ENCODE measurements at regions not wholly inside any gene's neighbourhood (a gene's known extent, or its start where the extent isn't known, plus 50 kb on each side); places are given as distances from the start of the nearest gene placed in this dataset.

DNA sequence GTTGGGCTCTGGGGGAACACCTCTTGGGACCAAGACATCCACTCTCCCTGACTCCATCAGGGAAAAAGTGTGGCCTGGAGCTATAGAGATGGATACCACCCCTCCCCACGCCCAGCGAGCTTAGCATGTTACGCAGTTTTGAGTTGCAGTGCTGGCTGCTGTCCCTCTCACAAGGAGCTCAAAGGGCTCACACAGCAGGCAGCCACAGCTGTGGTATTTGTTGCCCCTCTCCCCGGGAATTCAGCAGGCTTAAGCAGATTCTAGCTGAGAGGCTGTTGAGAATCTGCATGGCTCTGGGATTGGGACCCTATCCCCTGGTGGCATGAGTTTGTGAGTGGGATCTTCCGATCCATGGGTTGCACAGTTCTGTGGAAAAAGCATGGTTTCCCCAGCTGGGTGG, 673.1 kb upstream of the FSHR start:
- DNase-seq (ENCODE audit: low read depth, low spot score) (no peak), ATAC-seq (no peak)
- no peaks in the 10 kb centered on the region for H3K4me1 ChIP-seq (ENCODE audit: control insufficient read depth, insufficient read depth, low read length)
- no peak overlapping the region for H3K4me3 ChIP-seq (ENCODE audit: low read depth in 2 of 2, low read length in 2 of 2)
- in situ Hi-C loops (cut with HindIII; ENCODE audit: low pct_unique_long_range_greater_than_20kb, low sequenced_read_pairs) (no loop called here), intact Hi-C loops (cut with micrococcal nuclease; ENCODE audit: unreplicated experiment) (no loop called here)
- ChIA-PET POLR2A (no interaction called here), CTCF (no interaction called here)
- no peaks in the 10 kb centered on the region for H3K36me3 ChIP-seq (ENCODE audit: control insufficient read depth, insufficient read depth, low read length)
- H3K27me3 ChIP-seq (ENCODE audit: control insufficient read depth, insufficient read depth, low read length), result no peaks in the 10 kb centered on the region
- H3K27ac ChIP-seq (ENCODE audit: low read length), result no peak overlapping the region
- H3K9me3 ChIP-seq (ENCODE audit: control insufficient read depth, insufficient read depth, low read depth, low read length), result no peaks in the 10 kb centered on the region
- TF ChIP-seq TCF7L2 (IDR thresholded peaks at IDR 0.05; ENCODE audit: low read depth, low read length) (no peak), SIN3A (IDR thresholded peaks at IDR 0.05; ENCODE audit: borderline replicate concordance, insufficient read depth, low read depth, low read length) (no peak)
- TF ChIP-seq, protein P1, sequence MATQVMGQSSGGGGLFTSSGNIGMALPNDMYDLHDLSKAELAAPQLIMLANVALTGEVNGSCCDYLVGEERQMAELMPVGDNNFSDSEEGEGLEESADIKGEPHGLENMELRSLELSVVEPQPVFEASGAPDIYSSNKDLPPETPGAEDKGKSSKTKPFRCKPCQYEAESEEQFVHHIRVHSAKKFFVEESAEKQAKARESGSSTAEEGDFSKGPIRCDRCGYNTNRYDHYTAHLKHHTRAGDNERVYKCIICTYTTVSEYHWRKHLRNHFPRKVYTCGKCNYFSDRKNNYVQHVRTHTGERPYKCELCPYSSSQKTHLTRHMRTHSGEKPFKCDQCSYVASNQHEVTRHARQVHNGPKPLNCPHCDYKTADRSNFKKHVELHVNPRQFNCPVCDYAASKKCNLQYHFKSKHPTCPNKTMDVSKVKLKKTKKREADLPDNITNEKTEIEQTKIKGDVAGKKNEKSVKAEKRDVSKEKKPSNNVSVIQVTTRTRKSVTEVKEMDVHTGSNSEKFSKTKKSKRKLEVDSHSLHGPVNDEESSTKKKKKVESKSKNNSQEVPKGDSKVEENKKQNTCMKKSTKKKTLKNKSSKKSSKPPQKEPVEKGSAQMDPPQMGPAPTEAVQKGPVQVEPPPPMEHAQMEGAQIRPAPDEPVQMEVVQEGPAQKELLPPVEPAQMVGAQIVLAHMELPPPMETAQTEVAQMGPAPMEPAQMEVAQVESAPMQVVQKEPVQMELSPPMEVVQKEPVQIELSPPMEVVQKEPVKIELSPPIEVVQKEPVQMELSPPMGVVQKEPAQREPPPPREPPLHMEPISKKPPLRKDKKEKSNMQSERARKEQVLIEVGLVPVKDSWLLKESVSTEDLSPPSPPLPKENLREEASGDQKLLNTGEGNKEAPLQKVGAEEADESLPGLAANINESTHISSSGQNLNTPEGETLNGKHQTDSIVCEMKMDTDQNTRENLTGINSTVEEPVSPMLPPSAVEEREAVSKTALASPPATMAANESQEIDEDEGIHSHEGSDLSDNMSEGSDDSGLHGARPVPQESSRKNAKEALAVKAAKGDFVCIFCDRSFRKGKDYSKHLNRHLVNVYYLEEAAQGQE (IDR thresholded peaks at IDR 0.05; ENCODE audit: insufficient read depth in 1 of 2, low read depth in 2 of 2, low read length in 1 of 2), result no peak
- BruUV-seq (replicated peaks), result no TSS peak

DNA sequence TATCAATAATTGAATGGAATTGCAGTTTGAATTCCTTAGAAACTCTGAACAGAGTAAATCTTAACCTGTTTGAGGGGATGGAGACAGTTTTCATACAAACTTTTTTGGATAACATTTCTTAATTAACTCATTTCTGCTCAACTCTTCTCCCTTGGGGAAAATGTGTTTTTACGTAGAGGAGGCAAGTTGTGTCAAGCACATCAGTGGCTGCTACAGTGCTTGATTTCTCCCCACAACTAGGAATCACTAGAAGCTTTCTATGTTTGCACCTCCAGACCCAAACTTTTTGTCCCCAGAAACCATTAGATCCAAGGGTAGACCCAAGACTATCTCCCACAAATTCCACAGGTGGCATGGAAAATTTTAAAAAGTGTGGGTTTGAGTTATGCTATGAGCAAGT, 658.9 kb upstream of the FSHR start:
- TF ChIP-seq POLR2AphosphoS5 (IDR thresholded peaks at IDR 0.05; ENCODE audit: low read depth, low read length), result no peak
- TF ChIP-seq, protein P1 (IDR thresholded peaks at IDR 0.05; ENCODE audit: insufficient read depth in 1 of 2, low read depth in 2 of 2, low read length in 1 of 2), result no peak
- no peak for TF ChIP-seq SIN3A (IDR thresholded peaks at IDR 0.05; ENCODE audit: borderline replicate concordance, insufficient read depth, low read depth, low read length)
- TF ChIP-seq TCF7L2 (IDR thresholded peaks at IDR 0.05; ENCODE audit: low read depth, low read length), result no peak
- TF ChIP-seq, protein P2, sequence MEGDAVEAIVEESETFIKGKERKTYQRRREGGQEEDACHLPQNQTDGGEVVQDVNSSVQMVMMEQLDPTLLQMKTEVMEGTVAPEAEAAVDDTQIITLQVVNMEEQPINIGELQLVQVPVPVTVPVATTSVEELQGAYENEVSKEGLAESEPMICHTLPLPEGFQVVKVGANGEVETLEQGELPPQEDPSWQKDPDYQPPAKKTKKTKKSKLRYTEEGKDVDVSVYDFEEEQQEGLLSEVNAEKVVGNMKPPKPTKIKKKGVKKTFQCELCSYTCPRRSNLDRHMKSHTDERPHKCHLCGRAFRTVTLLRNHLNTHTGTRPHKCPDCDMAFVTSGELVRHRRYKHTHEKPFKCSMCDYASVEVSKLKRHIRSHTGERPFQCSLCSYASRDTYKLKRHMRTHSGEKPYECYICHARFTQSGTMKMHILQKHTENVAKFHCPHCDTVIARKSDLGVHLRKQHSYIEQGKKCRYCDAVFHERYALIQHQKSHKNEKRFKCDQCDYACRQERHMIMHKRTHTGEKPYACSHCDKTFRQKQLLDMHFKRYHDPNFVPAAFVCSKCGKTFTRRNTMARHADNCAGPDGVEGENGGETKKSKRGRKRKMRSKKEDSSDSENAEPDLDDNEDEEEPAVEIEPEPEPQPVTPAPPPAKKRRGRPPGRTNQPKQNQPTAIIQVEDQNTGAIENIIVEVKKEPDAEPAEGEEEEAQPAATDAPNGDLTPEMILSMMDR (IDR thresholded peaks at IDR 0.05), result no peak
- in situ Hi-C loops (cut with HindIII; ENCODE audit: low pct_unique_long_range_greater_than_20kb, low sequenced_read_pairs), result no loop called here
- no peak overlapping the region for H3K27ac ChIP-seq (ENCODE audit: low read length)
- ATAC-seq (no peak), DNase-seq (ENCODE audit: low read depth, low spot score) (no peak)
- no peaks in the 10 kb centered on the region for H3K27me3 ChIP-seq (ENCODE audit: control insufficient read depth, insufficient read depth, low read length)
- ChIA-PET POLR2A (no interaction called here), CTCF (no interaction called here)
- no peaks in the 10 kb centered on the region for H3K36me3 ChIP-seq (ENCODE audit: control insufficient read depth, insufficient read depth, low read length)
- intact Hi-C loops (cut with micrococcal nuclease; ENCODE audit: unreplicated experiment), result no loop called here
- no TSS peak for BruUV-seq (replicated peaks)
- no peak overlapping the region for H3K4me3 ChIP-seq (ENCODE audit: low read depth in 2 of 2, low read length in 2 of 2)
- H3K9me3 ChIP-seq (ENCODE audit: control insufficient read depth, insufficient read depth, low read depth, low read length), result no peaks in the 10 kb centered on the region
- no peaks in the 10 kb centered on the region for H3K4me1 ChIP-seq (ENCODE audit: control insufficient read depth, insufficient read depth, low read length)

Data from Panc1 (cell line).